Posterior vena cava (tissue), 2 donors: ENCODE measurements at regions not wholly inside any gene's neighbourhood (a gene's known extent, or its start where the extent isn't known, plus 50 kb on each side); places are given as distances from the start of the nearest gene placed in this dataset.
A peak's percentile ranks its signal among the peaks of the same experiment; 100 is the strongest.

Source experiments
- DNase-seq: peaks from one replicate; pipeline ENCODE4 v3.0.0-alpha.2; 2020; ENCODE audit warnings: low spot score
- intact Hi-C, 2 donors: fragments of 100-400 bp; cut with DNase I; formaldehyde crosslinking; loops; one replicate each; pipeline versions ENCODE4 v1.14.1 to v1.14.2; 2022 to 2023
- donor health status: DM: yes; HTN: yes; CAD: no.
- donor health status: DM: yes; HTN: yes; CAD: no.

- DNase-seq, result no peak
- intact Hi-C loops, result no loop called here
Measured at GRCh38 chr2:64219149-64219548, 74.9 kb upstream of the PELI1 start.

GRCh38 chr2:64220265-64220664, 76.0 kb upstream of the PELI1 start:
- intact Hi-C loops, result no loop called here

DNA sequence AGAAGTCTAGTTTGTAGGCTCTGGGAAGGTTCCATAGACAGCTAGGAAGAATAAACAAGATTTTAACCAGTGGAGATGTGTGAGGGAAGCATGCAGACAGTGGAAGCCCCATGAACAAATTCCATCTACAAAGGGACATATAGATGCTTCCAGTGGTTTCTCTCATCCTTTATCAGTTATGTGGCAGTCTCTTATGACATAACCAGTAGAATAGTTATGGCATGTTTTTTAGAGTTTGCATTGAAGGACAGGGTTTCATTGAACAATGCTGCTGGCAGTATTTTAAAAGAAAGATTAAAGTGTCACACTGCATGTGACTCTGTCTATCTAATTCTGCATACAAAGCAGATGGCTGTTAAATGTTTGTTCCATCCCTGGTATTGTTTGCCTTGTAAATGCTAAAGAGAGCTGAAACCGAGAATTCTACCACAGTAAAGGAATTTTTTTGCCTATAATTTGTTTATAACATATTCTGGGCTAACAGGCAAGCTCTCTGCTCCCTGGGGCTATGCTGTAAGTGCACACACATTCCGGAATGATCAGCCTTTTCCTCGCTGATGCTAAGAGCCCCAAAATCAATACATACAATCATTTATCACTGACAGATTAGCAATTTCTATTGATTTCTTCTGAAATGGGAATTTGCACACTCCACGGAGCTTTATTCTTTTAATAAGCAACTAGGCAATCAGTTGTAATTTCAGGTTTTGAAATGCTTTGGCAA, 76.8 kb upstream of the PELI1 start:
- DNase-seq, result no peak
- intact Hi-C loops, result no loop called here

More at GRCh38 chr2:64220265-64220664, 76.0 kb upstream of the PELI1 start:
- no peak for DNase-seq

- intact Hi-C loops, result no loop called here
- DNase-seq, result no peak
Measured at GRCh38 chr2:64221935-64222334, 77.7 kb upstream of the PELI1 start.

- intact Hi-C loops, result no loop called here
- no peak for DNase-seq
Measured at GRCh38 chr2:64222351-64222750, 78.1 kb upstream of the PELI1 start.

DNA sequence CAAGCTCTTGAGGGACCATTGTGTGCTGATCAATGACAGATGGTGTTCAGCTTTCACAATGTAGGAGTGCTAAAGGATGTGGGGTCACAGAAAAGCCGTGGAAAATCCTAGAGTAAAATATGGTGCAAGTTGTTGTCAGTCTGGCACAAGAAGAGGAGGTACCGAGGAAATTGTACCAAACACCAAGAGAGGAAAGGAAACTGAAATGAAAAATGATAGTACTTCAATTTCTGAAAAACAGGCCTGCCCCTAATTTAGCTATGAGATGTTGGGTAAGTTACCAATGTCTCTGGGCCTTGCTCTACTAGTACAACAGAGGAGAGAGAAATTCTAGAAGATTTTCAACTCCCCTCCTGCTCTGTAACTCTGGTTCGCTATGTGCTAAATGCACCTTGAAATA, 78.8 kb upstream of the PELI1 start:
- intact Hi-C loops, result no loop called here
- DNase-seq, result no peak

GRCh38 chr2:64225491-64225890, 81.3 kb upstream of the PELI1 start:
- no peak for DNase-seq
- intact Hi-C loops, result no loop called here

DNA sequence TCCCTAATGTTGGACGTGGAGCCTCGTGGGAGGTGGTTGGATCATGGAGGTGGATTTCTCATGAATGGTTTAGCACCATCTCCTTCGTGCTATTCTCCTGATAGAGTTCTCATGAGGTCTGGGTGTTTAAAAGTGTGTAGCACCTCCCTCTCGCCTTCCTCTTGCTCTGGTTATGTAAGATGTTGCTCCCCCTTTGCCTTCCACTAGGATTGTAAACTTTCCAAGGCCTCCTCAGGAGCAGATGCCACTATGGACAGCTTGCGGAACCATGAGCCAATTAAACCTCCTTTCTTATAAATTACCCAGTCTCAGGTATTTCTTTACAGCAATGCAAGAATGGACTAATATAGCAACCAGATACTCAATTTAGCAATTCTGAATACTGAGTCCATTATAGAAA, 82.4 kb upstream of the PELI1 start:
- intact Hi-C loops, result no loop called here

DNA sequence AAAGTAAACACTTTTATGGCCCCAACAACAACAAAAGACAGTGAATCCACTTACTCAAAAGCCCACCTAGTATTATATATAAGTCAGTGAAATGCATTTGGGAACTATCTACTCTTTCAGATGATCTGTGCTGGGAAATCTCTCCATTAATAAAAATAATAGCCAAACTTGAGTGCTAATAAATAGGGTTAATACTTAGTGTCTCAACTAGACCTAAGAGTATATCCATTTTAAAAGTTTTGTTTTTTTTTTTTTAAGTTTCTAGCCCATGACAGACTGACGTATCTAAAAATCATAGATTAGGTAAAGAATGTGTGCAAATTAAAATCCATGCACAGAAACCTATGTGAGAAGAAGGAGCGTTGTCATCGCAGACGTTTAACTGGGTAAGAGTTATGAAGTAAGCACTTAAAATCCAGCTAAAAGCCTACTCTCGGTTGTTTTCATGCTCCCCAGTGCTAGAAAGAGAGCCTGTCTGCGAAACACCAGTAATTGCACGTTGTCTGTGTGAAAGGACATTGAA, 83.4 kb upstream of the PELI1 start:
- no peak for DNase-seq
- intact Hi-C loops, result no loop called here

More for the DNA sequence above, 82.4 kb upstream of the PELI1 start:
- no peak for DNase-seq

DNA sequence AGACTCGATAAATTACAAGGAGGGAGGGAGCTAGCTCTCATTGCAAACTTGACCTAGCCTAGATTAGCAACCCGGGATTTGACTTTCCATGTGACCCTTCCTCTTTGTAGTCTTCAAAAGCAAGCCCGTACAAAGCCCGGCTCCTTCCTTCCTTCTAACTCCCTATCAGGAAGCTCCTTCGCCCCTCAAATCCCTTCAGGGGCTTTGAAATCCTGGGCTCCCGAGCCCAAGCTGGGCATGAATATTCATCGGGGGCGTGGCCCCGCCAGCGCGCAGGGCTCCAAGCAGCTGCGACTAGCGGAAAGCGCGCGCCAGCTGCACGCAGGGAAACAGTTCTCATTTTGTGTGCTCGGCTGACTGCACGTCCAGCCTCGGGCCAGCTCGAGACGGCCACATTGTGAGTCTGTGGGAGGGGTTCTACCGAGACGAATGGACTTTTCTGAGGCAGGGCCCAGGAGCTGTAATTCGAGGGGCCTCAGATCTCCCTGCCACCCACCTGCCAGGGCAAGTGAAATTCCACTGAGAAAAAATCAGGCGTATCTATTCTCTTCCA, 84.0 kb upstream of the PELI1 start:
- DNase-seq, result peak; percentile 94
- intact Hi-C loops, result no loop called here

DNA sequence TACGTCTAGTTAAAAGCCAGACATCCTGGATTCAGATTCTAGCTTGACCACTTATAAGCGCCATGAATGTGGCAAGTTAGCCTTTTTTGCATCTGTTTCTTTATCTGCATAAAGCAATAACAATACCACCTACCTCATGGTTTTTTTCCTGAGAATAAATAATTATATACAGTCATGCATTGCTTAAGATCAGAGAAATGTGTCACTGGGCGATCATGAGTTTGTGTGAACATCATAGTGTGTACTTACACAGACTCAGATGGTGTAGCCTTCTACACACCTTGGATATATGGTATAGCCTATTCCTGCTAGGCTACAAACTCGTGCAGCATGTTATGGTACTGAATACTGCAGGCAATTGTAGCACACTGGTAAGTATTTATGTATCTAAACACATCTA, 84.7 kb upstream of the PELI1 start:
- intact Hi-C loops, result no loop called here
- no peak for DNase-seq

DNA sequence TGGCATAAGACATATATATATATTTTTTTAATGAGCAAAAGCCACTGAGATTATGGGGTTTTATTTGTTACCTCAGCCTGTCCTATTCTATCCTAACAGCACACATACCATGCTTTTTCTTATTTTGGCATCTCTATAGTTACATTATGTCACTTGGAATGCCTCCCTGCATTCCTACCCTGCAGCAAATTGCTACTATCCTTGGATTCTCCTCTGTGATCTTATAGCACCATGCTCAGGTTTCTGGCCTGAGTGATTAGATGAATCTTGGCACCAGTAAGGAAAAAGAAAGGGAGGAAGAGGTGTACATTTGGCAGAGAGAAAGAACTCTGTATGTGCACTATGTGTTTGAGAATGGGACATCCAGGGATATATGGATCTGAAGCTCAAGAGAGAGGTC, 86.3 kb upstream of the PELI1 start:
- intact Hi-C loops, result no loop called here
- no peak for DNase-seq

DNA sequence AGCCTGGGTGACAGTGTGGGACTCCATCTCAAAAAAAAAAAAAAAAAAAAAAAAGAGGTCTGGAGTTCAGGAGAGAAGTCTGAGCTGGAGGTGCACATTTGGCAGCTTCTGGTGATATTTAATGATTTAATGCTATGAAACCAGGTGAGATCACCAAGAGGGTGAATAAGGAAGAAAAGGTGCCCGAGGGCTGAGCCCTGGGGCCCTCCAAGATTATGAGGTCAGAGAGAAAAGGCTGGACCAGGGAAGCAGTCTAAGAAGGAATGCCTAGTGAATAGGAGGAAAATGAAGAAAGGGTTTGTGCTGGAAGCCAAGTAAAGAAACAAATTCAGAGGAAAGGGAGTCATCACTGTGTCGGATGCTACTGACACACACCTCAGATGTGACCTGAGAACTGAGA, 88.0 kb upstream of the PELI1 start:
- DNase-seq, result no peak
- intact Hi-C loops, result no loop called here

DNA sequence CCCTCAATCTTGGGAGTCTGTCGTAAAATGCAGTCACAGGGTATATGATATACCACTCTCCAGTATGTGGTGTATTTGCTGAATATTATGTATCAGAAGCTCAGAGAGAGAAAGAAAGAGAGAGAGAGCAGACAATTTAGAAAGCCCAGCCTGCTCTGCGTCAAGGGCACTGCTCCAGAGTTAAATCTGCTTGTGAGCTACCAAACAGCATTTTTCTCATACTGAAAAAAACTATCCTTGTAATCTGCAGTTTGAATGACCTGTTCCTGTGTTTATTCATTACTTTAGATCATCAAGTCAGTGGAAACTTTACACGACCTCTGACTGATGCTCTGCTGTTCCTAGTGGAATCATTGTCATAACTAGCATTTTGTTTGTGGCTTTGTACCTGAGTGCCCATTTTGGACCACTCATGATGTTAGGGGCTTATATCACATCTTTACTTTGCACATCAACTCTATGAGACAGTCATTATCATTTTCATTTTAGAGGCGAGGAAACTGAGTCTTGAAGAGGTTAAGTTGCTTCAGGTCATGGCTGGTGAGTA, 89.2 kb upstream of the PELI1 start:
- DNase-seq, result no peak
- intact Hi-C loops, result no loop called here

DNA sequence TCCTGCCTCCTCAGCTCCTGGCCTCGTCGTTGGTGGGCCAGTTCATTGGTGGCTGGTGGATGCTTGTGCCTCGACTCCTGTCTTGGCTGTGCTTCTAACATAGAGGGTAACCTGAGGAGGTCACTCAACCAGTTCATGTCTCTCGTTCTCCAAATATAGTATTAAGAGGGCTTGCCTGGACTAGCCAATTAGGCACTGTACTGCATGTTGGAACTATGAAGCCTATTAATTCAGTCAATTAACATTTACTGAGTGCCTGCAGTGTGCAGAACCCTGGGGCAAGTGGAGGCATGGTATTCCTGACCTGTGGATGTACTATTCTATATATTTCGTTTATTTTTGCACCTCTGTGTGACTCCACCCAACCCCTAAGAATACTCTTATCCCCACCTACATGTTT, 89.9 kb upstream of the PELI1 start:
- intact Hi-C loops, result no loop called here
- no peak for DNase-seq

DNA sequence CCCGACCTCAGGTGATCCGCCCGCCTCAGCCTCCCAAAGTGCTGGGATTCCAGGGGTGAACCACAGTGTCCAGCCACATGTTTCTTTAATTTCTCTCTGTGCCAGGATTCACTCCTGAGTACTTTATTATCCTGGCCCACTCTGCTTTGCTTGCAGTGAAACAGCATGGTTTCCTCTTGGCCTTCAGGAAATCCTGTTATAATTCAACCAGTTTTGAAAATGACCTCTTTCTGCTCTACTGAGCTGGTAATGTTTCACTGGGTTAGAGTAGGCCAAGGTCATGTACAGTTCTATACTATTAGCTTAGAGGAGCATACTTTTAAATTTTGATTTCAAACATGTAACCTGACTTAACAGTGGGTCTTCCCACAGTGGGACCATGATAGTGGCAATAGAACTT, 90.6 kb upstream of the PELI1 start:
- no peak for DNase-seq
- intact Hi-C loops, result no loop called here

DNA sequence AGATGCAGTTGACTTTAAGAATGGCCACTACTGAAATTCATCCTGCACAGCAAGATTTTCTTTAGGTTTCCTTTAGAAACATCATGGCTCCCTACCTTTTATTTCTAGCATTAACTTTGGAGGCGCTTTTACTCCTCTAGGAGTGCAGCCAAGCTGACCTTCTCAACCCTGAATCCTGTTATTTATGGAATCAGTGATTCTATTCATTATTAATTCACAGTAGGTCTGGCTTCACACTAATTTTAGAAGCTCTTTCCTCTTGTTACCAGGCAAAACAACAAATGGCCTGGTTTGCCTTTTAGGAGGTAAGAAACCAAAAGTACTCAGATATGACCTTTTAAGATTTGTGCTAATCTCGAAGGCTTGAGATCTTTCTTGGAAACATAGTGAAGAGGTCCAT, 93.0 kb upstream of the PELI1 start:
- DNase-seq, result no peak
- intact Hi-C loops, result no loop called here

GRCh38 chr2:64238799-64239198, 94.6 kb upstream of the PELI1 start:
- intact Hi-C loops, result no loop called here
- DNase-seq, result no peak

GRCh38 chr2:64243081-64244036, 99.1 kb upstream of the PELI1 start:
- intact Hi-C loops, result no loop called here
- no peak for DNase-seq

DNA sequence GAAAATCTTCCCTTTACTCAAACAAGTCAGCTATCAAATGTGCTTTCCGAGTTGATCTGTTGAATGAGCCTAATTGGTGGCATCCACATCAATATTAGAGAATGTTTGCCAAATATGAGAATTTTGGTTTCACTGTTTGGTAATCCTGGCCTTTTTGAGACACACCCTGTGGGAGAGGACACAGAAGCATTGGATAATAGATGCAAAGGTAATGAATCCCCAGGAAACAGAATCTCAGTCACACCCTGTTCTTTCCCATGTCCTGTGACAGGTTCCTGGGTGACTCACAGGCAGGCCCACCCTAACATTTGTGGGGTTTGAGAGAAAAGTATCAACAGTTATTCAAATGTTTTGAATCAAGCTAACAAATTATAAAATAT, 99.8 kb upstream of the PELI1 start:
- intact Hi-C loops, result no loop called here
- DNase-seq, result no peak
